Activated T-cell treated with anti-CD3 and anti-CD28 coated beads, Interleukin-2, amount 50 U/mL, for 4 hours (primary cell): ENCODE measurements at regions not wholly inside any gene's neighbourhood (a gene's known extent, or its start where the extent isn't known, plus 50 kb on each side); places are given as distances from the start of the nearest gene placed in this dataset.

Experiments used
- ATAC-seq, 2 donors: fragments of 200-7000 bp; cut with Tn5 transposase; one replicate each; pipeline ENCODE4 v1.10.0; 2021
- DNase-seq: peaks from one replicate; pipeline ENCODE4 v3.0.0-alpha.2; 2020
- H3K27me3 Mint-ChIP-seq: one replicate; pipeline ENCODE4 v1.8.0; 2021; ENCODE audit warnings: low read depth, mixed read lengths
- H3K36me3 Mint-ChIP-seq: one replicate; pipeline ENCODE4 v1.8.0; 2022; ENCODE audit warnings: mixed read lengths; ENCODE audit not compliant: insufficient read depth
- H3K4me1 Mint-ChIP-seq: one replicate; pipeline ENCODE4 v1.8.0; 2021; ENCODE audit warnings: low read depth, mixed read lengths
- H3K4me3 Mint-ChIP-seq: one replicate; pipeline ENCODE4 v1.8.0; 2021; ENCODE audit warnings: mild to moderate bottlenecking, moderate library complexity, mixed read lengths
- H3K9me3 Mint-ChIP-seq: one replicate; pipeline ENCODE4 v1.8.0; 2021; ENCODE audit warnings: mixed read lengths

DNA sequence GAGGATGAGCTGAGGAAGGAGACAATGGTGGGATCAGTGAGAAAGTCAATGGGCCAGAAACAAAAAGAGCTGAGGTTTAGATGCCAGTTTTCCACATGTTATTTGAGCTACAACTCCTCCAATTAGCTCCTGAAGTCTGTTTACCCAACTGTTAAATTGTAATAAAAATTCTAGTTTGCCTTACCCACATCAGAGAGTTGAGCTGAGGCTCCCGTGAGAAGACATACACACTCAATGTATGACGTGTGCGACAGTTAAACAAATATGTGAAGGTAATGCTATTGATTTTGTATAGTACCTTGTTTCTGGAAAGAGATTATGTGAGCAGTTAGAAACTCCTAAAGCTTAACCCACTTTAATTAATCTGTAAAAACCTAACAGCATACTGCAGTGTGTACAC, 318.1 kb upstream of the GRM7 start:
- no peaks in the 10 kb centered on the region for H3K27me3 Mint-ChIP-seq
- no peaks in the 10 kb centered on the region for H3K36me3 Mint-ChIP-seq
- no peak overlapping the region for H3K4me3 Mint-ChIP-seq
- DNase-seq, result no peak
- H3K9me3 Mint-ChIP-seq, result peaks cover 13% of the 10 kb centered on the region
- no peak for ATAC-seq
- no peaks in the 10 kb centered on the region for H3K4me1 Mint-ChIP-seq

DNA sequence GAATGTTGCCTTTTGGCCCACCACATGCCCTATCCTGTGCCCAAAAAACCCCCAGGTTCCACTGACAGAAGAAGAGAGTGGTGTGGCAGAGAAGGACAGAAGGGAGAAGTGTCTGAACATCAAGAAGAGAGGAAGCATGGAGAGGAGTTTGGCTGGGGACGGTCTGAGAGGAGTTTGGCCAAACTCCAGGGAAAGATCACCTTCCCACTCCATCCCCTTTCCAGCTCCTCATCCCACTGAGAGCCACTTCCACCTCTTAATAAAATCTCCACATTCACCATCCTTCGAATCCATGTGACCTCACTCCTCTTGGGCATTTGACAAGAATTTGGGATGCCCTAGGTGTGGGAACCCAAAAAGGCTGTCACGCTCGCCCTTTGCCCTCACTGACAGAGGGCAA, 311.6 kb upstream of the GRM7 start:
- no peak for DNase-seq
- no peaks in the 10 kb centered on the region for H3K4me1 Mint-ChIP-seq

DNA sequence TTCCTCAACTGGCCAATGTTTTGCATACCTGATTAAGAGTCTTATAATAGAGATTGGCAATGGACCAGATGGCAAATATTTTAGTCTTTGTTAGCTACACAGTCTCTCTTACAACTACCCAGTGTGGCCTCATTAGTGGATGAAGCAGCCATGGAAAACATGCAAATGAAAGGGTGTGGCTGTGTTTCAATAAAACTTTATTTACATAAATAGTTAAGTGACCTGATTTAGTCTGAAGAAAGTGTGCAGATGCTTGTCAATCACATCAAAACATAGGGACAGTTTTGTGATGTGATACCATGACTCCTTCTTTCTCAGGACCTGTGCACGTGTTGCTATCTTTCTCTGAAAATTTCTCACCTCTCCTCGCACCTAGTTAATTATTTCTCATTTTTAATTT, 309.8 kb upstream of the GRM7 start:
- DNase-seq (no peak), ATAC-seq (no peak)
- Mint-ChIP-seq H3K4me3 (no peak overlapping the region), H3K4me1 (no peaks in the 10 kb centered on the region), H3K9me3 (peaks cover 16% of the 10 kb centered on the region), H3K36me3 (no peaks in the 10 kb centered on the region), H3K27me3 (no peaks in the 10 kb centered on the region)

More for the DNA sequence above, 311.6 kb upstream of the GRM7 start:
- H3K27me3 Mint-ChIP-seq, result no peaks in the 10 kb centered on the region
- H3K36me3 Mint-ChIP-seq, result no peaks in the 10 kb centered on the region
- H3K9me3 Mint-ChIP-seq, result peaks cover 14% of the 10 kb centered on the region
- ATAC-seq, result no peak
- H3K4me3 Mint-ChIP-seq, result no peak overlapping the region

DNA sequence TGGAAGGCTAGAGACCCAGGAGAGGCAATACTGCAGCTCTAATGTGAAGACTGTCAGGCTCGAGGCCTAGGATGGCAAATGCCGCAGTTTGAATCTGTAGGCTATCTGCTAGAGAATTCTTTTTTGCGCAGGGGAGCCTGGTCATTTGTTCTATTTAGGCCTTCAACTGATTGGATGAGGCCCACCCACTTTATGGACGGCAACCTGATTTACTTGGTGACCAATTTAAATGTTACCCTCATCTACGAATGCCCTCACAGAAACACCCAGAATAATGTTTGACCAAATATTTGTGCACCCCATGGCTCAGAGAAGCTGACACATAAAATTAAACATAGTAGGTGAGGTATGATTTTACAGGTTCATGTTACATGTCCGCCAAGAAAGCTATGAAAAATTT, 300.7 kb upstream of the GRM7 start:
- Mint-ChIP-seq H3K36me3 (no peaks in the 10 kb centered on the region), H3K9me3 (peaks cover 14% of the 10 kb centered on the region), H3K27me3 (no peaks in the 10 kb centered on the region), H3K4me3 (no peak overlapping the region), H3K4me1 (no peaks in the 10 kb centered on the region)
- DNase-seq (no peak), ATAC-seq (no peak)

DNA sequence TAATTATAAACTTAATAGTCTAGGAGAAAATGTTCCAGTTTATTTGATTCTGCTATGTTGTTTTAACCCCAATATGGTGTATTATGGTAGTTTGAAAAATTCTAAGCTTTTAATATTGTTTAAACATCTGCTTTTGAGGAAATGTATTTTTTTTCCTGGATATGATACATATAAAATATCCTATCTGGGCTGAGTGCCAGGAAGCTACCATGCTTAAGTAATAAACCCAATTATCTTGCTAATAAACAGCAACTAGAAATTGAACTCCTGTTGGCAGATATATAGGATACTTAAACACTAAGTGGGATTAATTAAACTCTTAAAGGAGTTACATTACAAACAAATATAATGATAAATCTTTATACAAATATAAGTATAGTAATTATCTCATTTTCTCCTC, 293.7 kb upstream of the GRM7 start:
- H3K9me3 Mint-ChIP-seq, result peaks cover 9% of the 10 kb centered on the region
- H3K36me3 Mint-ChIP-seq, result no peaks in the 10 kb centered on the region
- no peaks in the 10 kb centered on the region for H3K27me3 Mint-ChIP-seq
- H3K4me3 Mint-ChIP-seq, result no peak overlapping the region
- DNase-seq (no peak), ATAC-seq (no peak)
- no peaks in the 10 kb centered on the region for H3K4me1 Mint-ChIP-seq

DNA sequence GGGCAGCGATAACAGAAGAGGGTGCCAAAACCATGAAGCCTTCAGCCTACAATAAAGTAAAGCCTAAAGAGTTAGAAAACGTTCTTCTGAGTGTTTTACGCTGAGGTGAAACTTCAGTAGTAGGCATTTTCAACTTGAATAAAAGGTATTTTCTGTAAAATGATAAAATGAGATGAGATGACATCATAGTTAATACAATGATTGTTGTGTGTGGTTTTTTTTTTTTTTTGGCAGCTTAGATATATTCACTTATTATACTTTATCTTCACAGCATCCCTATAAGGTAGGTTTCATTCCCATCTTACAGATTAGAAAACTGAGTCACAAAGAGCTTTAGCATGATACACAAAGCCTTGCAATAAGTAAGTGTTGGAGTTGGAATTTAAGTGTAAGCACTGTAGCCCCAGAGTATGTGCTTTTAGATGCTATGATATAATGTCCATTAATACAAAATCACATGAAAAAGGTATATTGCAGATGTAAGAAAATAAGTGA, 291.9 kb upstream of the GRM7 start:
- no peak for DNase-seq
- ATAC-seq, result no peak
- Mint-ChIP-seq H3K4me3 (no peak overlapping the region), H3K9me3 (peaks cover 9% of the 10 kb centered on the region), H3K27me3 (no peaks in the 10 kb centered on the region), H3K36me3 (no peaks in the 10 kb centered on the region), H3K4me1 (no peaks in the 10 kb centered on the region)

DNA sequence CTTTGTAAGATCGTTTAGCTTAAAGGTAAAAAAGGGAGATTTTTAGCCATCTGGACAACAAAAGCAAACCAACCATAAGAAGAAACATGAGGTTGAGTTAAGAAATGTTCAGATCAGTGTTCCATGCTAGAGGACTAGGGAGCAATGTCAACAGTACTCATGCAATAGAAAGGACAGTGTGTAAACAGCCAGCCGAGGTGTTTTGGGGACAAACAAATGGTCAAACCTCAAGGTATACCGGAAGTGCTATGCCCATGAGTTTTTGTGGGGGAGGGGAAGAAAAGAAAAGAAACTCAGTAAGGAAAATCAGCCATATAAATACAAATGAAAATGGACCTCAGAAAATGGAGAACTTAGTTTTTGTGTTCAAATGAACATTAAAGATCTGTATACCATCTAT, 289.5 kb upstream of the GRM7 start:
- H3K27me3 Mint-ChIP-seq, result no peaks in the 10 kb centered on the region
- peaks cover 9% of the 10 kb centered on the region for H3K9me3 Mint-ChIP-seq
- DNase-seq (no peak), ATAC-seq (no peak)
- no peaks in the 10 kb centered on the region for H3K4me1 Mint-ChIP-seq
- H3K4me3 Mint-ChIP-seq, result no peak overlapping the region
- no peaks in the 10 kb centered on the region for H3K36me3 Mint-ChIP-seq

DNA sequence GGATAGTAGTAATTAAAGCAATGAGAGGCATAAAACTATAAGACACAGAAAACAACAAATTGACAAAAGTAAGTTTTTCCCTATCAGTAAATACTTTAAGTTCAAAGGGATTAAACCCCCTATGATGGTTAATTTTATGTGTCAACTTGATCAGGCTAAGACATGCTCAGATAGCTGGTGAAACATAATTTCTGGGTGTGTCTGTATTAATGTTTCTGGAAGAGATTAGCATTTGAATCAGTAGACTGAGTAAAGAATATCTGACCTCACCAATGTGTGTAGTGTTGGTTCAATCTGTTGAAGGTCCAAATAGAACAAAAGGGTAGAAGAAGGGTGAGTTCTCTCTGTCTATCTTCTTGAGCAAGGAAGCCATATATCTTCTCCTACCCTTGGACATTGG, 283.3 kb upstream of the GRM7 start:
- H3K4me1 Mint-ChIP-seq, result no peaks in the 10 kb centered on the region

DNA sequence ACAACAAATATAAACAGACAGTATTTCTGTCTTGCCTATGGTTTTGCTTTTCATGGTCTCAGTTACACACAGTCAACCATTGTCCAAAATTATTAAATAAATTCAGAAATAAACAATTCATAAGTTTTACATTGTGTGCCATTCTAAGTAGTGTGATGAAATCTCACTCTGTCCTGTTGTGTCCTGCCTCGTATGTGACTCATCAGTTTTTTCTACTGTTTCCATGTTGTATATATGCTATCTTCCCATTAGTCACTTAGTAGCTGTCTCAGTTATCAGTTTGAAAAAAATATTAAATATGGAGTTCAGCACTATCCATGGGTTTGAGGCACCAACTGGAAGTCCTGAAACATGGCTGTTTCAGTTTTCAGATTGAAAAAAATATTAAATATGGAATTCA, 282.4 kb upstream of the GRM7 start:
- DNase-seq (no peak), ATAC-seq (no peak)
- H3K9me3 Mint-ChIP-seq, result peaks cover 11% of the 10 kb centered on the region
- no peaks in the 10 kb centered on the region for H3K4me1 Mint-ChIP-seq
- H3K4me3 Mint-ChIP-seq, result no peak overlapping the region
- H3K27me3 Mint-ChIP-seq, result no peaks in the 10 kb centered on the region
- H3K36me3 Mint-ChIP-seq, result no peaks in the 10 kb centered on the region

More for the DNA sequence above, 283.3 kb upstream of the GRM7 start:
- H3K4me3 Mint-ChIP-seq, result no peak overlapping the region
- ATAC-seq, result no peak
- H3K36me3 Mint-ChIP-seq, result no peaks in the 10 kb centered on the region
- no peaks in the 10 kb centered on the region for H3K27me3 Mint-ChIP-seq
- DNase-seq, result no peak
- H3K9me3 Mint-ChIP-seq, result peaks cover 7% of the 10 kb centered on the region

DNA sequence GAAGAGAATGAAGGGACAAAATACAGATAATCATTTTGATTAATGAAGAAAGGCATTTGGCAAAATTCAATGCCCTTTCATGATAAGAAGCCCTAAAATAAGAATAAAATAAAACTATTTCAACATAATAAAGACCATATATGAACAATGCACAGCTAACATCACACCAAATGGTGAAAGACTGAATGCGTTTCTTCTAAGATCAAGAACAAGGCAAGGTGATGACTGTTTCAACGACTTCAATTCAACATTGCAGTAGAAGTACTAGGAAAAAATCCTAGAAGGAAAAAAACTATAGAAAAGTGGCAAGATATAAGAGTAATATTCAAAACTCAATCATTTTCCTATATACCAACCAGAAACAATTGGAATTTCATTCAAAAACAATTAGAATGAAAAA, 280.1 kb upstream of the GRM7 start:
- peaks cover 12% of the 10 kb centered on the region for H3K9me3 Mint-ChIP-seq
- no peaks in the 10 kb centered on the region for H3K27me3 Mint-ChIP-seq
- no peaks in the 10 kb centered on the region for H3K4me1 Mint-ChIP-seq
- DNase-seq (no peak), ATAC-seq (no peak)
- H3K4me3 Mint-ChIP-seq, result no peak overlapping the region
- H3K36me3 Mint-ChIP-seq, result no peaks in the 10 kb centered on the region

DNA sequence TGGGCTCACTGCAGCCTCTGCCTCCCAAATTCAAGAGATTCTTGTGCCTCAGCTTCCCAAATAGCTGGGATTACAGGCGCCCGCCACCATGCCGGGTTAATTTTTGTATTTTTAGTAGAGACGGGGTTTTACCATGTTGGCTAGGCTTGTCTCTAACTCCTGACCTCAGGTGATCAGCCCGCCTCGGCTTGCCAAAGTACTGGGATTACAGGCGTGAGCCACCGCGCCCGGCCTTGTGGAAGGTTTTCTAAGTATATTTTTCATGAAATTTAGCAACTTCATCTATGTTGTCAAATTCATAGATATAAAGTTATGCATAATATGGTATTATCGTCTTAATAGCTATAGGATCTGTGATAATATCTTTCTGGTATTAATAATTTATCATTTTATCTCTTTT, 275.6 kb upstream of the GRM7 start:
- Mint-ChIP-seq H3K36me3 (no peaks in the 10 kb centered on the region), H3K4me1 (no peaks in the 10 kb centered on the region), H3K27me3 (no peaks in the 10 kb centered on the region), H3K4me3 (no peak overlapping the region), H3K9me3 (peaks cover 23% of the 10 kb centered on the region)
- DNase-seq, result no peak
- no peak for ATAC-seq

DNA sequence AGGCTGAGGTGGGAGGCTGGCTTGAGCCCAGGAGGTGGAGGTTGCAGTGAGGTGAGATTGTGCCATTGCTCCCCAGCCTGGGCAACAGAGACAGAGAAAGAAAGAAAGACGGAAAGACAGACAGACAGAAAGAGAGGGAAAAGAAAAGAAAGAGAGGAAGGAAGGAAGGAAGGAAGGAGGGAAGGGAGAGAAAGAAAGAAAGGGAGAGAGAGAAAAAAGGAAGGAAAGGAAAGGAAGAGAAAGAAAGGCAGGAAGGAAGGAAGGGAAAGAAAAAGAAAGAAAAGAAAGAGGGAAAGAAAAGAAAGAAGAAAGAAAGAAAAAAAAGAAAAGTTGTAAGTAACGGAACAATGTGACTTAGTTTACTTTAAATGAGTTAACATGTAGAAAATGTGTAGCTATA, 260.7 kb upstream of the GRM7 start:
- H3K9me3 Mint-ChIP-seq, result peaks cover 25% of the 10 kb centered on the region
- no peak for ATAC-seq
- no peak overlapping the region for H3K4me3 Mint-ChIP-seq
- no peaks in the 10 kb centered on the region for H3K27me3 Mint-ChIP-seq
- no peaks in the 10 kb centered on the region for H3K4me1 Mint-ChIP-seq
- DNase-seq, result no peak
- no peaks in the 10 kb centered on the region for H3K36me3 Mint-ChIP-seq

DNA sequence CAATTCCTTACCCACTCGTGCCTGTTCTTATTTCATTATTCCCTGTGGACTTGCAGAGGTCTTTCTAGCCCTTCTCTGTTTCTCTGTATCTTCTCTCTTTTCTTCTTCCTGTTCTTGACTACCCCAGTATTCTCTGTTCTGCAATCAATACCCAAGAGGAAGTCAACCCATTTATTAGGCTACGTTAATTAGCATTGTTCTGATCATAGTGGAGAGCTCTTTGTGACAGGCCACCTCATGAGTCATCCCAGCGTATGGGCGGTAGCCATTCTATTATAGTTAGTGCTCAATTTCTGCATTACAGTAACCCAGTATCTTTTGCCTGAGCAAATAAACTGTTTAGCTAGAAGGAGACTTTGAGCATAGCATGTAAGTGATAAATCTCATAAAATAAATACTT, 259.5 kb upstream of the GRM7 start:
- no peak for DNase-seq
- no peak for ATAC-seq
- no peaks in the 10 kb centered on the region for H3K27me3 Mint-ChIP-seq
- no peaks in the 10 kb centered on the region for H3K4me1 Mint-ChIP-seq
- no peaks in the 10 kb centered on the region for H3K36me3 Mint-ChIP-seq
- H3K9me3 Mint-ChIP-seq, result peaks cover 15% of the 10 kb centered on the region
- H3K4me3 Mint-ChIP-seq, result no peak overlapping the region

DNA sequence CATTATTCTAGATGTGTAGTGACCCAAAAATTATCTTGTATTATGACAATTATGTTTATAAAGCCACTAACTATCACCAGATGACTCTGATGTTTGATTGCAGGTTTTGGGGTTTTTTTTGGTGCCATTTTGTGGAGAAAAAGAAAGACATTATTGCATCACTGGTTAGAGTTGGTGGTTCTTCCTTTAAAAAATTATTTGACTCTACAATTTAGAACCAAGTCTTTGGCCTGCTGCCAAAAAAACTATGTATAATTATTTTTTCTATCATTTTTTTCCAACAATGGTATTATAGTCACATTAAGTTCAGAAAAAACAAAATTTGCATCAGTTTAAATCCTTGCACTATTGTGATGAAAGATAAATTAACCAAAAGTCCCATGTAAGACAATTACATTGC, 258.6 kb upstream of the GRM7 start:
- H3K36me3 Mint-ChIP-seq, result no peaks in the 10 kb centered on the region
- H3K4me3 Mint-ChIP-seq, result no peak overlapping the region
- peaks cover 12% of the 10 kb centered on the region for H3K9me3 Mint-ChIP-seq
- no peaks in the 10 kb centered on the region for H3K4me1 Mint-ChIP-seq
- no peaks in the 10 kb centered on the region for H3K27me3 Mint-ChIP-seq
- DNase-seq, result no peak
- no peak for ATAC-seq

DNA sequence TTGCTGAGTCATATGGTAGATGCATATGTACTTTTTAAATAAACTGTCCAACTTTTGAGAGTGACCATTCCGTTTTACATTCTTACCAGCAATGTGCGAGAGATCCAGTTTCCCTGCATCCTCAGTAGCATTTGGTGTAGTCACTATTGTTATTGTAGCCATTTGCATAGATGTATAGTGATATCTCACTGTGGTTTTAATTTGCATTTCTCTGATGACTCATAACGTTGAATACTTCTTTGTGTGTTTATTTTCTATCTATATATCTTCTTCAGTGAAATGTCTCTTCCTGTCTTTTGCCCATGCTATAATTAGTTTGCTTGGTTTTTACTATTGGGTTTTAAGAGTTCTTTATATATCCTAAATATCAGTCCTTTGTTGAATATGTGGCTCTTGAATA, 255.7 kb upstream of the GRM7 start:
- H3K4me1 Mint-ChIP-seq, result no peaks in the 10 kb centered on the region
- ATAC-seq (no peak), DNase-seq (no peak)
- peaks cover 17% of the 10 kb centered on the region for H3K9me3 Mint-ChIP-seq
- H3K4me3 Mint-ChIP-seq, result no peak overlapping the region
- H3K36me3 Mint-ChIP-seq, result no peaks in the 10 kb centered on the region
- H3K27me3 Mint-ChIP-seq, result no peaks in the 10 kb centered on the region

DNA sequence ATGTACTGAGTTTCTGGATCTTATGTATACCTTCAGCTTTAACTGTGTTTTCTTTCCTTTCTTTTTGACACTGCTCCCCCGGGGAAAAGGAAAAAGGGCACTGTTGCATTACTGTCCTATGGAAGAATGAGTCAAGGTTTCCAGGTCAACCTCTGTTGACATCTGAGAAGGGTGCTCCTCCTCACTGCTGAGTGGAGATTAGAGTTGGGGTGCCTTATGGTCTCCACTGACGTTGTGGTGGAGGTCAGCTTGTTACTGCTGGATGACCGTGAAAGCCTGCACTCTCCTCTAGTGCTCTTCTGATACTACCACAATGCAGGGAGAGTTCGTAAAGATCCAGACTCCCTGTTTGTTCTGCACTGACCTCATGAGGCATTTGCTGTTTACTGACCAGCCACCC, 252.1 kb upstream of the GRM7 start:
- no peak overlapping the region for H3K4me3 Mint-ChIP-seq
- no peaks in the 10 kb centered on the region for H3K27me3 Mint-ChIP-seq
- H3K4me1 Mint-ChIP-seq, result no peaks in the 10 kb centered on the region
- peaks cover 9% of the 10 kb centered on the region for H3K9me3 Mint-ChIP-seq
- ATAC-seq, result no peak
- H3K36me3 Mint-ChIP-seq, result no peaks in the 10 kb centered on the region
- no peak for DNase-seq
